Keratinocyte (primary cell): ENCODE measurements at regions not wholly inside any gene's neighbourhood (a gene's known extent, or its start where the extent isn't known, plus 50 kb on each side); places are given as distances from the start of the nearest gene placed in this dataset.

Experiments
- DNase-seq: peaks from one replicate; pipeline ENCODE4 v3.0.0-alpha.2; 2011; ENCODE audit warnings: low read depth, missing footprints, low spot score
- FAIRE-seq: peaks from 2 replicates; lab custom pipeline; 2011; peaks lifted over from hg19 to GRCh38; lab: Jason Lieb, UNC
- H2AFZ ChIP-seq: 2 replicates; pipeline ENCODE4 v1.6.0; 2012; ENCODE audit warnings: low read length, control low read depth, inconsistent platforms; ENCODE audit not compliant: control insufficient read depth
- H3K27ac ChIP-seq: 2 replicates; pipeline ENCODE4 v1.5.1; 2011; ENCODE audit warnings: low read length; ENCODE audit not compliant: control insufficient read depth, insufficient read depth
- H3K27me3 ChIP-seq: 3 replicates; pipeline ENCODE4 v1.6.0; 2011; ENCODE audit warnings: low read length; ENCODE audit not compliant: control insufficient read depth, insufficient read depth; ENCODE audit errors: extremely low read depth
- H3K36me3 ChIP-seq, 2 experiments: 2 replicates in 1 of 2; 3 replicates in 1 of 2; pipeline ENCODE4 v1.5.1; 2011; ENCODE audit warnings: low read length in 2 of 2, mild to moderate bottlenecking in 1 of 2; ENCODE audit not compliant: control insufficient read depth in 2 of 2, insufficient read depth in 2 of 2; ENCODE audit errors: extremely low read depth in 1 of 2
- H3K4me1 ChIP-seq: 3 replicates; pipeline ENCODE4 v1.5.1; 2011; ENCODE audit warnings: low read length; ENCODE audit not compliant: control insufficient read depth, insufficient read depth; ENCODE audit errors: extremely low read depth
- H3K4me2 ChIP-seq: 3 replicates; pipeline ENCODE4 v1.6.0; 2011; ENCODE audit warnings: low read depth, low read length; ENCODE audit not compliant: control insufficient read depth, insufficient read depth; ENCODE audit errors: extremely low read depth
- H3K4me3 ChIP-seq, 3 experiments: fragments of 200-600 bp in 1 of 3; sonication (generic) in 1 of 3; 2 replicates in 2 of 3; 3 replicates in 1 of 3; pipeline ENCODE4 v1.5.1; 2011 to 2016; ENCODE audit warnings: low read length in 3 of 3, mild to moderate bottlenecking in 3 of 3, control low read depth in 2 of 3, inconsistent platforms in 1 of 3, low read depth in 1 of 3, mixed read lengths in 1 of 3, mixed run types in 1 of 3, moderate library complexity in 1 of 3; ENCODE audit not compliant: control insufficient read depth in 2 of 3, insufficient read depth in 2 of 3; ENCODE audit errors: extremely low read depth in 1 of 3
- H3K79me2 ChIP-seq: 2 replicates; pipeline ENCODE4 v1.6.0; 2012; ENCODE audit warnings: low read length; ENCODE audit not compliant: control insufficient read depth, insufficient read depth
- H3K9ac ChIP-seq: 3 replicates; pipeline ENCODE4 v1.6.0; 2011; ENCODE audit warnings: low read length; ENCODE audit not compliant: control insufficient read depth, insufficient read depth; ENCODE audit errors: extremely low read depth
- H3K9me1 ChIP-seq: 3 replicates; pipeline ENCODE4 v1.6.0; 2011; ENCODE audit warnings: low read length; ENCODE audit not compliant: control insufficient read depth, insufficient read depth; ENCODE audit errors: extremely low read depth
- H3K9me3 ChIP-seq: 2 replicates; pipeline ENCODE4 v1.5.1; 2012; ENCODE audit warnings: low read depth, low read length; ENCODE audit not compliant: control insufficient read depth
- H4K20me1 ChIP-seq: 3 replicates; pipeline ENCODE4 v1.6.0; 2011; ENCODE audit warnings: low read length; ENCODE audit not compliant: control insufficient read depth, insufficient read depth; ENCODE audit errors: extremely low read depth
- EZH2 ChIP-seq: IDR thresholded peaks from one replicate; pipeline ENCODE4 v1.6.1; 2012; ENCODE audit warnings: inconsistent platforms, mild to moderate bottlenecking, low read length, moderate library complexity
- dilution Hi-C: fragments of 300-500 bp; cut with MboI; formaldehyde crosslinking; loops from one replicate; pipeline ENCODE4 v1.7.0; 2020; ENCODE audit warnings: low sequenced_read_pairs; ENCODE audit not compliant: extremely low pct_ligation_motif_present
- TF ChIP-seq, protein P1 (sequence below), 3 experiments: IDR thresholded peaks in 1 of 3; conservative IDR thresholded peaks in 1 of 3; optimal IDR thresholded peaks in 1 of 3; 2 replicates in 2 of 3; 3 replicates in 1 of 3; pipeline versions ENCODE3 to v1.5.1; 2011; ENCODE audit warnings: low read length in 3 of 3, mild to moderate bottlenecking in 3 of 3, moderate library complexity in 2 of 3, control low read depth in 1 of 3, inconsistent platforms in 1 of 3; ENCODE audit not compliant: insufficient read depth in 2 of 3; ENCODE audit errors: extremely low read depth in 1 of 3

DNA sequence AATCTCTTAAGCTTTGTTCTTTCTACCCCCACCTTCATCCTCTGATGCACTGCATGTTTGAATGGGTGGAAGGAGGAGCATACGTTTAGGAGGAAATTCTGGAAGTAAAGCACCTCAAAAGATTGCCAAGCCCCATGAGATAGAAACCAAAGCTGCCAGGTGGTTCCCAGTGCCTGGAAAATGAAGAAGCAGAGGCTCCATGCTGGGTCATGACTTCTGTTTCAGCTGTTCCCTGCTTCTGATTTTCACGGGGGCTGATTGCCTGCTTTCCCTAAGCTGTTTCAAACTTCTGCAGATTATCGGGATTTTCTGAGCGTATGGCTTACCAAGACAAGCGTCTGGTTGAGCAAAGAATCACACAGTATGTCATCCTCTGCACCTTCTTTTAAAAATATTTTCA, 87.5 kb upstream of the SYNDIG1 start:
- TF ChIP-seq, protein P1, sequence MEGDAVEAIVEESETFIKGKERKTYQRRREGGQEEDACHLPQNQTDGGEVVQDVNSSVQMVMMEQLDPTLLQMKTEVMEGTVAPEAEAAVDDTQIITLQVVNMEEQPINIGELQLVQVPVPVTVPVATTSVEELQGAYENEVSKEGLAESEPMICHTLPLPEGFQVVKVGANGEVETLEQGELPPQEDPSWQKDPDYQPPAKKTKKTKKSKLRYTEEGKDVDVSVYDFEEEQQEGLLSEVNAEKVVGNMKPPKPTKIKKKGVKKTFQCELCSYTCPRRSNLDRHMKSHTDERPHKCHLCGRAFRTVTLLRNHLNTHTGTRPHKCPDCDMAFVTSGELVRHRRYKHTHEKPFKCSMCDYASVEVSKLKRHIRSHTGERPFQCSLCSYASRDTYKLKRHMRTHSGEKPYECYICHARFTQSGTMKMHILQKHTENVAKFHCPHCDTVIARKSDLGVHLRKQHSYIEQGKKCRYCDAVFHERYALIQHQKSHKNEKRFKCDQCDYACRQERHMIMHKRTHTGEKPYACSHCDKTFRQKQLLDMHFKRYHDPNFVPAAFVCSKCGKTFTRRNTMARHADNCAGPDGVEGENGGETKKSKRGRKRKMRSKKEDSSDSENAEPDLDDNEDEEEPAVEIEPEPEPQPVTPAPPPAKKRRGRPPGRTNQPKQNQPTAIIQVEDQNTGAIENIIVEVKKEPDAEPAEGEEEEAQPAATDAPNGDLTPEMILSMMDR (optimal IDR thresholded peaks at IDR 0.05 in 1 of 3, IDR thresholded peaks at IDR 0.05 in 1 of 3, conservative IDR thresholded peaks at IDR 0.05 in 1 of 3; ENCODE audit: extremely low read depth in 1 of 3, insufficient read depth in 2 of 3, low read length in 3 of 3): no peak
- no peak for TF ChIP-seq EZH2
- no peak overlapping the region for H2AFZ ChIP-seq
- FAIRE-seq: no peak
- H3K4me1 ChIP-seq: no peaks in the 10 kb centered on the region
- dilution Hi-C loops: loop anchor here (5.0 kb wide), 1 partner anchor 60 kb away; no protein-coding TSS in a partner anchor
- H3K4me2 ChIP-seq: no peak overlapping the region
- H3K27ac ChIP-seq: no peak overlapping the region
- no peaks in the 10 kb centered on the region for H3K27me3 ChIP-seq
- no peaks in the 10 kb centered on the region for H3K36me3 ChIP-seq
- H3K9me1 ChIP-seq: no peaks in the 10 kb centered on the region
- no peak overlapping the region for H3K4me3 ChIP-seq
- DNase-seq: no peak
- no peaks in the 10 kb centered on the region for H3K79me2 ChIP-seq
- no peak overlapping the region for H3K9ac ChIP-seq
- no peaks in the 10 kb centered on the region for H4K20me1 ChIP-seq
- no peaks in the 10 kb centered on the region for H3K9me3 ChIP-seq

DNA sequence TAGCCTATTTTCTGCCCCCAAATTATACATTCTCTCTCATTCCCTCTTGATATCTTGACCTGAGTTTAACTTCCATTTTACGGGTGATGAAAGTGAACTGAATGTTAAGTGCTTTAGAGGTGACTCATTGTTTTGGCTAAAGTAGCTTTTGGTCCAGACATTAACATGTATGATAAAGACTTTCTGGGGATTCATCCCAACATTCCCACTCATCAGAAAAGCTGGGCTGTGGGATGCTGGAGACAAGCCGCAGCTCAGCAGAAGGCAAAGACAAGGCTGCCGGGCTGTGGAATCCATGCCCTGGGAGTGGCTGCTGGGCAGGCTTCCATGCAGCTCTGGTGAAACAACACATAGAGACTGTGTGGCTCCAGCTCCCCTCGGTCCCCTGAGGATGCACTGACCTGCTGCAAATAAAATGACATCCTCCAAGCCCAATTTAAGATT, 89.9 kb upstream of the SYNDIG1 start:
- H3K9ac ChIP-seq: no peak overlapping the region
- no peak overlapping the region for H2AFZ ChIP-seq
- no peak for FAIRE-seq
- H3K27me3 ChIP-seq: no peaks in the 10 kb centered on the region
- dilution Hi-C loops: no loop called here
- H3K36me3 ChIP-seq: no peaks in the 10 kb centered on the region
- H3K27ac ChIP-seq: no peak overlapping the region
- H3K4me2 ChIP-seq: no peak overlapping the region
- no peaks in the 10 kb centered on the region for H4K20me1 ChIP-seq
- H3K9me1 ChIP-seq: no peaks in the 10 kb centered on the region
- TF ChIP-seq EZH2: no peak
- TF ChIP-seq, protein P1 (optimal IDR thresholded peaks at IDR 0.05 in 1 of 3, IDR thresholded peaks at IDR 0.05 in 1 of 3, conservative IDR thresholded peaks at IDR 0.05 in 1 of 3; ENCODE audit: extremely low read depth in 1 of 3, insufficient read depth in 2 of 3, low read length in 3 of 3): no peak
- no peak overlapping the region for H3K4me3 ChIP-seq
- H3K9me3 ChIP-seq: no peaks in the 10 kb centered on the region
- H3K79me2 ChIP-seq: no peaks in the 10 kb centered on the region
- no peaks in the 10 kb centered on the region for H3K4me1 ChIP-seq
- DNase-seq: no peak
